ENCODE measurements at regions not wholly inside any gene's neighbourhood (a gene's known extent, or its start where the extent isn't known, plus 50 kb on each side); places are given as distances from the start of the nearest gene placed in this dataset.
A peak's percentile ranks its signal among the peaks of the same experiment; 100 is the strongest.
"Not testable (repeated sequence)": the region's sequence is repeated elsewhere in the genome, so short reads cannot be mapped to it uniquely, and the experiment has no call there.

DNA sequence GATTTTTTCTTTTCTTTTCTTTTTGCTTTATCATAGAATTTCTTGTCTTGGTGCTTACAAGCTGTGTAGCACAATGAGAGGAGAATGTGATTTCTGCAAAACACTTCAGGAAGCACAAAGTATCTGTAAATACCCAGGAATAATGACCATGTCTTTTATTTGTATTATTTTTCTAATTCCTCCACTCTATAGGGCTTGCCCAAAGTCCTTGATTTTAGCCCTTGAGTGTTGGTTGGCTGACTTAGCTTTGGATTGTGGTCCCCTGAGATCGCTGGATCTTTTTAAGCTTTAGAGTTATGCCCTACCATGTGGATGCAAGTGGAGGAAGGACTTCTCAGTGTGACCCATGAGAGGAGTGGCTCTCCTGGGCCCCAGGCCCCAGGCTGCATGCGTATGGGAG lies 52.2 kb downstream of the HOXC4 start:
- H3K4me1 Mint-ChIP-seq: peaks cover 5 to 20% (median 15%) of the 10 kb centered on the region in 3 donors
- not testable (repeated sequence) for ATAC-seq (ENCODE audit: low read depth in 2 of 2); H3K36me3 Mint-ChIP-seq; H3K9me3 Mint-ChIP-seq; DNase-seq
- H3K27ac Mint-ChIP-seq: peak overlapping the region in 2 of 6 donors; percentile 54 to 74
- peak overlapping the region in 3 of 8 donors; percentile 27 to 59 (median 42) for H3K4me3 Mint-ChIP-seq
- peaks cover 54 to 88% (median 63%) of the 10 kb centered on the region in 3 donors for H3K27me3 Mint-ChIP-seq

DNA sequence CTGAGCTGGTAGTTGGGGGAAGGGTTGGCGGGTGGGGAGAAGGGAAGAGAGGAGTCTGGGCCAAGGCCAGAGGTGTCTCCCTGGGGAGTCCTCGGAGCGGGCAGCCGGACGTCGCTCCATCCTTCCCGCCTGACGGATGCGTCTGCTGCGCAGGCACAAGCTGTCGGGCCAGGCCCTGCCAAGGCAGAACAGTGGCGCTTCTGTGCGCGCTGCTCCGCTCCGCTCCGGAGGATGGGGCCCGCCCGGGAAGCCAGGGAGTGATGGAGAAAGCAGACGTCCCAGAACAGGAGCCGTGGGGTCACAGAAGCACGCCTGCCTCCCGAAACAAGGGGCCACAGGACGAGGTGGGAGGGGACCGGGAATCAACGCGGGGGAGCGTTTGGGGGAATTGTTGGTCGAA lies 52.6 kb downstream of the HOXC4 start:
- Mint-ChIP-seq H3K4me1 (peaks cover 5 to 19% (median 15%) of the 10 kb centered on the region in 3 donors), H3K27me3 (peaks cover 52 to 87% (median 63%) of the 10 kb centered on the region in 3 donors), H3K4me3 (peak overlapping the region in 3 of 8 donors; percentile 27 to 42 (median 40))

DNA sequence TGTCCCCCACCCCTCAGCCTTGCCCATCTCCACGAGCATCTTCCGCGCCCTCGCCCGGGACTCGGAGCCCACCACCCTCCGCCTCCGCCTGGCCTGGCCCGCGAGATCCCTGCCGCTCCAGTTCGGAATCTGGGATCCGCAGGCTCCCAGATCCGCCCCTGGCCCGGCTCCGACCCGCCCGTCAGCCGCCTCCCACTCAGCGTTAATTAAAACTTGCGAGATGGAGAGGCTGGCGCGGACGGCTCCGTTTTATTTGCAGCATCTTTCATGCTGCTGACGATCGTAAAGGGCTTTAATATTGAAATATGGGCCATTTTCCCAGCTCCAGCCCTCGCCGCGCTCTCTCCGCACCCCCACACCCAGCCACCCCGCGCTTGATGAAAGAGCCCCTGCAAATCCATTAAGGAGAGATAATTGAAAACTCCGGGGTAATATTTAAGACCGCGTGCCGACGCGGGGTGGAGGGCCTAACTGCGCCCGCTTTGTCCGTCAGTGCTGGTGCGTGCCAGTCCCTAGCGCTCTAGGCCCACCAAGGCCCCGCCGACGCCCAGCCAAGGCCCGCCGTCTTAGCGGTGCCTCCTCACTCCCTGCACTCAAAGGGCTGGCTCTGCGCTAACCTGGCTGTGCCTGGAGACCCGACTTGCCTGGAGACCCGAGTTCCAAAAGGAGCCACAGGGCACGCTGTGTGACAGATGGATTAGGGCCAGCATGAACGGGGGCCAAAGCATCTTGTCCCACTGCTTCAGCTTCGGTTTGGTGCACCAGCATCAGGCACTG lies 53.4 kb downstream of the HOXC4 start:
- DNase-seq; H3K36me3 Mint-ChIP-seq; ATAC-seq (ENCODE audit: low read depth in 2 of 2); H3K9me3 Mint-ChIP-seq: not testable (repeated sequence)
- Mint-ChIP-seq H3K4me1 (peaks cover 5 to 18% (median 15%) of the 10 kb centered on the region in 3 donors), H3K4me3 (peak overlapping the region in 6 of 8 donors; percentile 56 to 80 (median 70)), H3K27me3 (peaks cover 51 to 87% (median 63%) of the 10 kb centered on the region in 3 donors), H3K27ac (peak overlapping the region in 1 of 6 donors; percentile 47)

More for the DNA sequence above, 52.6 kb downstream of the HOXC4 start:
- H3K27ac Mint-ChIP-seq: peak overlapping the region in 1 of 6 donors; percentile 54
- ATAC-seq (ENCODE audit: low read depth in 2 of 2); DNase-seq; H3K9me3 Mint-ChIP-seq; H3K36me3 Mint-ChIP-seq: not testable (repeated sequence)

DNA sequence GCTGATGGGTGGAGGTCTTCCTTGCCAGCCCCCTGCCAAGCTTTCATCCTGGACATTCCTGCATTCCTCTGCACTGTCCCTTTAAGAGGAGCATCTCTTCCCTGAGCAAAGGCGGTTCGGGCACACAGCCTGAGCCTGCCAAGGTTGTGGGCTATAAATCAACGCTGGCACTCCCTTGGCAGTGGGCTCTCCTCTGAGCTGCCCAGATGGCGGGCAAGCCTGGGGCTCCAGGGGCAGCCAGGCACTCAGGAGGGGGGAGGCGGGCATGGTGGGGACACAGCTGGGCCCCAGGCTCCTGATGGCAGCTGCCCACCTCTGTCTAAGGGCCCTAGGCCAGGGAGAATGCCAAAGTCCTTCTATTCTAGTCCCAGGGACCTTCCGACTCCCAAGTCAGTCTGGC lies 58.7 kb downstream of the HOXC4 start:
- Mint-ChIP-seq H3K4me1 (peaks cover 5 to 12% (median 6%) of the 10 kb centered on the region in 3 donors), H3K27me3 (peaks cover 45 to 74% (median 57%) of the 10 kb centered on the region in 3 donors)
- H3K27ac Mint-ChIP-seq; H3K9me3 Mint-ChIP-seq; DNase-seq; ATAC-seq (ENCODE audit: low read depth in 2 of 2); H3K4me3 Mint-ChIP-seq; H3K36me3 Mint-ChIP-seq: not testable (repeated sequence)

DNA sequence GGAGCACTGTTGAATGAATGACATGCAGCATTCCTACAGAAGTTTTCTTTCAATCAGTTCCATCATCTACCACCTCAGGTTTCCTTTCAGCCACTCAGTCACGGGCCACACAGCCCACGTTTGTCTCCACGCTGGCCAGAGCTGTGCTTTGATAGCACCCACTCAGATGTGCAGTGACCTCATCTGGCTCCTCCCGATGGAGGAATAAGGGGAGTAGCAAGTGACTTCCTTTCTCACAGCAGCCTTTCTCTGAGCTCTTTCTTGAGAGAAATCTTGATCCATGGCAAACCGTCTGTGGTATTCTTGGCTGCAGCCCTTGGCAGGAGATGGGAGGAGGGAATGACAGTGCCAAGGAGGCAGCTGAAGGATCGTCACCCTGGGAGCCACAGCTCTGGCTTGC lies 62.4 kb downstream of the HOXC4 start:
- not testable (repeated sequence) for DNase-seq; ATAC-seq (ENCODE audit: low read depth in 2 of 2); H3K36me3 Mint-ChIP-seq; H3K4me3 Mint-ChIP-seq; H3K9me3 Mint-ChIP-seq; H3K27ac Mint-ChIP-seq; H3K4me1 Mint-ChIP-seq
- H3K27me3 Mint-ChIP-seq: peaks cover 50 to 77% (median 62%) of the 10 kb centered on the region in 3 donors

DNA sequence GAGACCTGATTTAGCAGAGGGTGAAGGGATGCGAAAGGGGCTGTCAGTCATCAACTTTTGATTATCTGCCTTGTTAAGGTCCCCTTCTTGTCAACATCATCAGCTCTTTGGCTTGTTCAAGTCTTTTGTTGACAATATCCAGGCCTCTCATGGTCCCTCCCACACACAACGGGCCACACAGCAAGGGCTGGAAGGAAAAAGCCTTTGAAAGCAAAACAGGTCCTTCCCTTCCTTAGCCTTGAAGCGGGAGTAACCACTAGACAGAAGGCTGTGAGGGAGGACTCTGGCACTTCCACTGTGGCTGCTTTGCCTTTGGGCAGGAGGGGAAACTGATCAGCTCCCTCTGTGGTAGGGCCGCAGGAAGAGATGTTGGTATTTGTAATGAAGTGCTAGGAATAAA lies 63.8 kb downstream of the HOXC4 start:
- not testable (repeated sequence) for H3K9me3 Mint-ChIP-seq; DNase-seq; H3K4me1 Mint-ChIP-seq; H3K27ac Mint-ChIP-seq; H3K36me3 Mint-ChIP-seq; ATAC-seq (ENCODE audit: low read depth in 2 of 2); H3K4me3 Mint-ChIP-seq
- peaks cover 51 to 77% (median 62%) of the 10 kb centered on the region in 3 donors for H3K27me3 Mint-ChIP-seq

DNA sequence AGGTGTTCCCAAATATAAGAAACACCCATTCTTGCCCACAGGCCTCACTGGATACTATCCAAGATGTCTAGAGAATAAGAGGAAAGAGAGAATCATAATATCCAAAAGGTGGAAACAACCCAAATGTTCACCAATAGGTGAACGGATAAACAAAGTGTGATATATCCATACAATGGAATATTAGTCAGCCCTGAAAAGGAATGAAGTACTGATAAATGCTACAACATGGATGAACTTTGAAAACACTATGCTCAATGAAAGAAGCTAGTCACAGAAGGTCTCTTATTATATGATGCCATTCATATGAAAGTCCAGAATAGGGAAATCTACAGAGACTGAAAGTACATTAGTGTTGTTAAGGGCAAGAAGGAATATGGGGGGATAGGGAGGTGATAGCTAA lies 65.4 kb downstream of the HOXC4 start:
- ATAC-seq (ENCODE audit: low read depth in 2 of 2); H3K4me1 Mint-ChIP-seq; H3K9me3 Mint-ChIP-seq; H3K27ac Mint-ChIP-seq; DNase-seq; H3K36me3 Mint-ChIP-seq; H3K4me3 Mint-ChIP-seq: not testable (repeated sequence)
- peaks cover 61 to 82% (median 76%) of the 10 kb centered on the region in 3 donors for H3K27me3 Mint-ChIP-seq

DNA sequence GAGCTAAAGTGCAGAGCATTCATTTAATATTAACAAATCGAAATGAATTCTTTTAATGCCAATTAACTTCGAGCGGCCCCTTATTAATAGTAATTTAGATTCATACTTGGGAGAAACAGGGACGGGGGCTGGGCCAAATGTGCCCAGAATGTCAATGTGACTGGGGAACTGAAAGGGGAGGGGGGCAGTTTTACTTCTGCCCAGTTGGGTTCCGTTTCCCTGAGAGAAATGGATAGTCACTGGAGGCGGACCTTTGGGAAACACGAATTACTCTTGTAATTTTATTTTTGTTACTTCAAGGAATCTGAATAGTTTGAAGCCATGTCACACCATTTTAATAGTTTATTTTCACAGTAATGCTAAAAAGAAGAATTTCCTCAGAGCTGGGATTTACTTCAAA lies 64.8 kb downstream of the SMUG1 start:
- peaks cover 4 to 22% (median 20%) of the 10 kb centered on the region in 3 donors for H3K4me1 Mint-ChIP-seq
- H3K9me3 Mint-ChIP-seq; H3K36me3 Mint-ChIP-seq; H3K4me3 Mint-ChIP-seq; ATAC-seq (ENCODE audit: low read depth in 2 of 2); H3K27ac Mint-ChIP-seq; DNase-seq: not testable (repeated sequence)
- peaks cover 75 to 90% (median 88%) of the 10 kb centered on the region in 3 donors for H3K27me3 Mint-ChIP-seq

DNA sequence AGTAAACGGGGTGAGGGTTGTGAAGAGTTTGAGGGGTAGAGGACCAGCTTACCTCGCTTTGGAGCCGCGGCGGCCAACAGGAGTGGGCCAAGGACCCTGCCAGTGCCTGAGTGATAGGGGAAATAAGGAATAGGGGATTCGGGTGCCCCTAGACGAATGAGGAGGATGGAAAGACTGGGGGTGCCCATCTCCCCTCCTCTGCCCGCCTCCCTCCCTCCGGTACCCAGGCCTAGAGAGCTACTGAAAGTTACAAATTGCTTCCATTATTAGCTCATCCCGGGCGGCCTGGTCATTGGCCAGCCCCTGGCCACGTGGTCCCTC lies 63.1 kb downstream of the SMUG1 start:
- not testable (repeated sequence) for DNase-seq, H3K36me3 Mint-ChIP-seq
- ATAC-seq (ENCODE audit: low read depth in 2 of 2): peak in 1 of 2 donors; percentile 7

DNA sequence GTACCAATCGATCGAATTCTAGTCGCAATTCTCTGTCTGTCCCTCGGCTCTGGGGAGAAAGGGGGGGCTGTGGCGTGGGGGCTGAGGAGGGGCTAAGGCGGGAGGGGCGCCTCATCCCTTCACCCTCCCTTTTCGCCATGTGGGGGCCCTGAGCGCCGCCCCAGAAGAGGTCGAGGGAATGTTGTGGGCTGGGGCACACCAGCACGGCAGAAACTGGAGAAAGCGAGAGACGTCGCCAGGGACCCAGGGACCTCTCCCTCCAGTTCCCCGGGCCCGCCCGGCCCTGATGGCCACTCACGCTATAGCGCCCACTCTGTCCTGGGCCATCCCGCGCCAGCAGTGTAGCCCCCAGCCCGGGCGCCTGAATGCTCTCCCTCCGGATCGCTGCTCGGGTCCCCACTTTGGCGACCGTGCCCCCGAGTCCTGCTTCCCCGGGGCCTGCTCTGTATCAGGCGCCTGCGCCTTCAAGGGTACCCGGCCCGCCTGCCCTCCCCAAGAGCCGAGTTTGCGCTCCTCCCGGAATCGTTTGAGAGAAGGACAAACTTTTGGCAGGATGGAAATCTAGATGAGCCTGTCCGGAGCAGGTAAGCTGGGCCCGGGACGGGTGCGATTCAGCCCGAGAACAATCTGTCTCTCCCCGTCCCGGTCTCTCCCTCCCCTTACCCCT lies 62.6 kb downstream of the SMUG1 start:
- DNase-seq: no peak
- Mint-ChIP-seq H3K9me3 (no peaks in the 10 kb centered on the region), H3K27me3 (peaks cover 72 to 82% (median 81%) of the 10 kb centered on the region in 3 donors), H3K4me3 (peak overlapping the region; percentile 47 to 91 (median 80)), H3K4me1 (peaks cover 4 to 24% (median 20%) of the 10 kb centered on the region in 3 donors), H3K36me3 (no peaks in the 10 kb centered on the region), H3K27ac (no peak overlapping the region)
- ATAC-seq (ENCODE audit: low read depth in 2 of 2): peak; percentile 49 to 60

More for the DNA sequence above, 63.1 kb downstream of the SMUG1 start:
- peaks cover 4 to 24% (median 20%) of the 10 kb centered on the region in 3 donors for H3K4me1 Mint-ChIP-seq
- peak overlapping the region; percentile 7 to 91 (median 80) for H3K4me3 Mint-ChIP-seq
- H3K9me3 Mint-ChIP-seq: not testable (repeated sequence)
- H3K27ac Mint-ChIP-seq: peak overlapping the region in 1 of 6 donors; percentile 21
- H3K27me3 Mint-ChIP-seq: peaks cover 75 to 81% (median 80%) of the 10 kb centered on the region in 3 donors

DNA sequence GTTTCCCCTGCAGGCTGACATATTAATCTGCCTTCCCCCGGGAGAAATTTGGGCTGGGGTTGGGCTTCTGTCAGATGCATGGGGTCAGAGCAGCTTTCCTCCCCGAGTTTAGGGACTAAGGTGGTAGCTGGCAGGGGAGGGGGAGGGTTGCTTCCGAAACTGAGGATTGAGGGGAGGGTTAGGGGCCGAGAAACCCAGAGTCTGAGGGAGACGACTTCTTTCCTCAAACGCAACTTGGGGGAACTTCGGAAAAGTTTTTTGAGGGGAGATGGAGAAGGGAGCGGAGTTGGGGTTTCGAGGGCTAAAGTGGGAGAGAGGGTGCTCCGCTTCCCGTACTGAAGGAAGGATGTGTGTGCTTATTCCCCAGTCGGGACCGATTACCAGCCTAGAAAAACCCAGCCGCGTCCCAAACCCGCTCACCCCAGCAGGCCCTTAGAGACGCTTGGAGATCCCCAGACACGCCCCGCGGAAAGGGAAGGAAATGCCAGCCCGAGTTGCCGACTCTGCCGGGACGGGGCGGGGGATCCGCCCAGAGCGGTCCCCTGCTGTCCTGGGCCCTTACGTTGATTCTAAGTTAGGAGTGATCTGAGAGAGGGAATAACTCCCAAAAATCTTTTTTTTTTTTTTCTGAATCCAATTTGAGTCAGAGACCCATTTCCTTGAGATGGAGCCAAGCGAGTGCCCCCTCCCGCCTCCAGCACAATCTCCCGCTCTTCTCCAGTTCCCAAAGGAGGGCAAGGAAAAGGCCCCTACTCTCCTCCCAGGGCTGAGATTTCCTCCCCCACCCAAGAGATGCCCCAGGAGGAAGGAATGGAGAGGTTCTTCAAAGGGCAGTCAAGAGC lies 61.9 kb downstream of the SMUG1 start:
- DNase-seq (peak; percentile 4), ATAC-seq (ENCODE audit: low read depth in 2 of 2) (peak; percentile 66 to 70)
- peak overlapping the region in 1 of 6 donors; percentile 76 for H3K27ac Mint-ChIP-seq
- H3K4me1 Mint-ChIP-seq: peaks cover 4 to 24% (median 20%) of the 10 kb centered on the region in 3 donors
- peak overlapping the region; percentile 47 to 91 (median 76) for H3K4me3 Mint-ChIP-seq
- H3K36me3 Mint-ChIP-seq: no peaks in the 10 kb centered on the region
- peaks cover 64 to 80% (median 78%) of the 10 kb centered on the region in 3 donors for H3K27me3 Mint-ChIP-seq
- no peaks in the 10 kb centered on the region for H3K9me3 Mint-ChIP-seq

DNA sequence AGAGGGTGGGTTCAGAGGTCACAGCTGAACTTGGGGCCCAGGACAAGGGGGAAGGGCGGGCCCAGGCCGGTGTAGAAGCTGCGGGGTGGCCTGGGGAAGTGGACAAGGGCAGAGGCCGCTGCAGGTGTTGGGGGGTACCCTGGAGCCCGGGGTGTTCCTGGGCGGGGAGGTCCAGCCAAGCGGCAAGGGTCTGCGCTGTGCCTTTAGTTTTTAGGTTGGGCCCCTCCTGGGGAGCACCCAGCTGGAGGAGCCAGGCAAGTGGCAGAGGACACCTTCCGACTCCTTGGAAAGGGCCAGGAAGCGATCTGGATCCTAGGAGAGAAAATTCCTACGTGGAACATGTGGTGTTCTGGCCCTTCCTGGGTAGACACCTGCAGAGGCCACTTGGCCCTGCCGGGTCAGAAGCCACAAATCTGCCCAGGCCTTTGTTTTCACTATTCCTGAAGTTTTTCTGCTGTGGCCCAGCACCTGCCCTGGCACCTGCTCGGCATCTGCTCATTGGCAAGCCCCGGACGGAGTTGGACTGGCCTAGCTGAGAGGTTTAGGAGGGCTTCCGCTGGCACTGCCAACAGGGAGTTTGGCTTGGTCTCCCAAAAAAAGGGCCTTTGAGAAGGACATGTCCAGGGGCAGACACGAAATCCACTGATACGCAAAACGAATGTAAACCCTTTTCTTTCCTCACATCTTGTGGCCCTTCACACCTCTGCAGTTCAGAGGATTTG lies 61.1 kb downstream of the SMUG1 start:
- peak overlapping the region in 4 of 8 donors; percentile 64 to 91 (median 82) for H3K4me3 Mint-ChIP-seq
- no peak for DNase-seq
- ATAC-seq (ENCODE audit: low read depth in 2 of 2): no peak
- H3K27ac Mint-ChIP-seq: peak overlapping the region in 1 of 6 donors; percentile 19
- H3K27me3 Mint-ChIP-seq: peaks cover 56 to 78% (median 73%) of the 10 kb centered on the region in 3 donors
- peaks cover 4 to 24% (median 20%) of the 10 kb centered on the region in 3 donors for H3K4me1 Mint-ChIP-seq
- H3K36me3 Mint-ChIP-seq: no peaks in the 10 kb centered on the region
- no peaks in the 10 kb centered on the region for H3K9me3 Mint-ChIP-seq

Measured in naive B cell (primary cell).